ENCODE measurements at regions not wholly inside any gene's neighbourhood (a gene's known extent, or its start where the extent isn't known, plus 50 kb on each side); places are given as distances from the start of the nearest gene placed in this dataset.

DNA sequence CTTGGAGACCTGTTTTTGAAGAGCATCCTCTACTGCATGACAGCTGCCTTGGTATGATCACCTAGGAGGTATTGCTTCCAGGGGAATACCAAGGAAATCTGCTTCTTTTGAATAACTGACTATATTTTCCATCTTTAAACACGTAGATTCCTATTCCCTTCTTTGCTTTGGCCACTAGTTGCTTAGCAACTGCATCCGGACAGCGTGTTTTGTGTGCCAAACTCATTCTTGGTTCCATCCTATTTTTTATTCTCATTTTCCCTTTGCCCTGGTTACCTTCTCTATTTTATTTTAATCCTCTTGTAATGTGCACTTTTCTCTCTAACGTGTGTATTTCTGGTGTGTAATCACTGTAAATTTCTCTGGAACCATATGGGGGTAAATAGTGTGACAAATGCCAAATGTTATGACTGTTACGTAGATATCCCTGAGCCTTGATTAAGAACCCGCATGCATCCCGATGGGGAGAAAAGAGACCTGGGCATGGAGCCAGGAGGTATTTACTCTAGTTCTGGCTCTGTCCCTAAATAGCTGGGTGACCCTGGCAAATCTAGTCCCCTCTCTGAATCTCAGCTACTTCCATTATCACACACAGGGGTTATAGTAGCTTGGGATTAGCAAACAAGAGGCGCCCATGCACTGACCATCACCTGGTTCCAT is 241.7 kb downstream of the MIAT start:
- TF ChIP-seq, protein P1, sequence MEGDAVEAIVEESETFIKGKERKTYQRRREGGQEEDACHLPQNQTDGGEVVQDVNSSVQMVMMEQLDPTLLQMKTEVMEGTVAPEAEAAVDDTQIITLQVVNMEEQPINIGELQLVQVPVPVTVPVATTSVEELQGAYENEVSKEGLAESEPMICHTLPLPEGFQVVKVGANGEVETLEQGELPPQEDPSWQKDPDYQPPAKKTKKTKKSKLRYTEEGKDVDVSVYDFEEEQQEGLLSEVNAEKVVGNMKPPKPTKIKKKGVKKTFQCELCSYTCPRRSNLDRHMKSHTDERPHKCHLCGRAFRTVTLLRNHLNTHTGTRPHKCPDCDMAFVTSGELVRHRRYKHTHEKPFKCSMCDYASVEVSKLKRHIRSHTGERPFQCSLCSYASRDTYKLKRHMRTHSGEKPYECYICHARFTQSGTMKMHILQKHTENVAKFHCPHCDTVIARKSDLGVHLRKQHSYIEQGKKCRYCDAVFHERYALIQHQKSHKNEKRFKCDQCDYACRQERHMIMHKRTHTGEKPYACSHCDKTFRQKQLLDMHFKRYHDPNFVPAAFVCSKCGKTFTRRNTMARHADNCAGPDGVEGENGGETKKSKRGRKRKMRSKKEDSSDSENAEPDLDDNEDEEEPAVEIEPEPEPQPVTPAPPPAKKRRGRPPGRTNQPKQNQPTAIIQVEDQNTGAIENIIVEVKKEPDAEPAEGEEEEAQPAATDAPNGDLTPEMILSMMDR (optimal IDR thresholded peaks at IDR 0.05 in 1 of 3, IDR thresholded peaks at IDR 0.05 in 1 of 3, conservative IDR thresholded peaks at IDR 0.05 in 1 of 3; ENCODE audit: extremely low read depth in 1 of 3, insufficient read depth in 2 of 3, low read length in 3 of 3) = no peak
- no peak for TF ChIP-seq EZH2 (IDR thresholded peaks at IDR 0.05; ENCODE audit: low read length)

All from keratinocyte (primary cell).